T-cell (primary cell): ENCODE measurements at regions not wholly inside any gene's neighbourhood (a gene's known extent, or its start where the extent isn't known, plus 50 kb on each side); places are given as distances from the start of the nearest gene placed in this dataset.

Source experiments
- ATAC-seq, 4 experiments: fragments of 200-7000 bp in 3 of 4; fragments of 150-1000 bp in 1 of 4; cut with Tn5 transposase; replicated peaks in 1 of 4; 1 replicate in 3 of 4; 2 replicates in 1 of 4; pipeline ENCODE4 v1.10.0; 2021; ENCODE audit warnings: moderate library complexity in 3 of 4, mild to moderate bottlenecking in 2 of 4, moderate number of reproducible peaks in 1 of 4
- CTCF ChIA-PET, 2 donors: fragments of 300-600 bp; sonication (Branson Sonifier 250); formaldehyde crosslinking; loops; one replicate each; lab custom pipeline; 2022; ENCODE audit warnings: antibody characterized with exemption in 2 of 2; lab: Charles Lee
- POLR2A ChIA-PET, 2 donors: fragments of 300-600 bp; sonication (Branson Sonifier 250); formaldehyde crosslinking; loops; one replicate each; lab custom pipeline; 2022; ENCODE audit warnings: antibody characterized with exemption in 2 of 2; lab: Charles Lee
- DNase-seq, 35 experiments: peaks; one replicate each; pipeline versions ENCODE4 v3.0.0 to v3.0.0-alpha.2; 2013 to 2023
- H3K27ac ChIP-seq: one replicate; pipeline ENCODE4 v1.5.1; 2013; ENCODE audit warnings: low read length
- H3K27me3 ChIP-seq, 2 experiments: replicated peaks in 1 of 2; 1 replicate in 1 of 2; 2 replicates in 1 of 2; pipeline versions ENCODE4 v1.6.1 to v1.7.0; 2013; ENCODE audit warnings: low read length in 1 of 2, mixed read lengths in 1 of 2; ENCODE audit not compliant: control insufficient read depth in 2 of 2, insufficient read depth in 2 of 2; ENCODE audit errors: extremely low read depth in 1 of 2
- H3K36me3 ChIP-seq, 2 donors: 1 replicate in 1 of 2; 2 replicates in 1 of 2; pipeline versions ENCODE4 v1.6.1 to v1.7.0; 2013; ENCODE audit warnings: low read length in 1 of 2; ENCODE audit not compliant: control insufficient read depth in 2 of 2, insufficient read depth in 1 of 2; ENCODE audit errors: extremely low read depth in 1 of 2
- H3K4me1 ChIP-seq, 2 experiments: 1 replicate in 1 of 2; 2 replicates in 1 of 2; pipeline versions ENCODE4 v1.6.1 to v1.7.0; 2013; ENCODE audit warnings: low read length in 2 of 2, mixed read lengths in 1 of 2; ENCODE audit not compliant: insufficient read depth in 2 of 2, control insufficient read depth in 1 of 2; ENCODE audit errors: extremely low read depth in 1 of 2
- H3K4me3 ChIP-seq, 2 donors: 1 replicate in 1 of 2; 2 replicates in 1 of 2; pipeline versions ENCODE4 v1.5.1 to v1.7.0; 2013; ENCODE audit warnings: mild to moderate bottlenecking in 2 of 2, low read length in 1 of 2, moderate library complexity in 1 of 2; ENCODE audit not compliant: control insufficient read depth in 1 of 2; ENCODE audit errors: extremely low read depth in 1 of 2
- H3K9me3 ChIP-seq: 2 replicates; pipeline ENCODE4 v1.7.0; 2013
- H3K27ac Mint-ChIP-seq, 2 donors: one replicate each; pipeline ENCODE4 v1.8.0; 2020 to 2021; ENCODE audit warnings: mild to moderate bottlenecking in 2 of 2, mixed read lengths in 2 of 2
- H3K27me3 Mint-ChIP-seq, 2 donors: one replicate each; pipeline ENCODE4 v1.8.0; 2021 to 2022; ENCODE audit warnings: mixed read lengths in 2 of 2
- H3K36me3 Mint-ChIP-seq: one replicate; pipeline ENCODE4 v1.8.0; 2021; ENCODE audit warnings: mixed read lengths
- H3K4me1 Mint-ChIP-seq, 3 donors: one replicate each; pipeline ENCODE4 v1.8.0; 2020 to 2022; ENCODE audit warnings: mixed read lengths in 3 of 3, mild to moderate bottlenecking in 1 of 3
- H3K4me3 Mint-ChIP-seq, 3 donors: one replicate each; pipeline ENCODE4 v1.8.0; 2020 to 2022; ENCODE audit warnings: mild to moderate bottlenecking in 3 of 3, mixed read lengths in 3 of 3, moderate library complexity in 3 of 3
- H3K9me3 Mint-ChIP-seq, 3 donors: one replicate each; pipeline ENCODE4 v1.8.0; 2020 to 2022; ENCODE audit warnings: mixed read lengths in 3 of 3
- WGBS: methylation state at CpG from one replicate; pipeline ENCODE4 v1.1.5; 2013; ENCODE audit warnings: missing lambda C conversion rate; ENCODE audit not compliant: insufficient coverage; 5-methylcytosine and 5-hydroxymethylcytosine counted together

GRCh38 chr20:16170406-16170971, 402.8 kb downstream of the KIF16B start:
- no peak overlapping the region for H3K4me3 ChIP-seq
- DNase-seq: no peak
- no peaks in the 10 kb centered on the region for H3K36me3 Mint-ChIP-seq
- ATAC-seq: no peak
- H3K4me1 ChIP-seq: no peaks in the 10 kb centered on the region
- H3K4me3 Mint-ChIP-seq: no peak overlapping the region
- ChIA-PET POLR2A (no interaction called here), CTCF (no interaction called here)
- no peaks in the 10 kb centered on the region for H3K27me3 Mint-ChIP-seq
- peaks cover 0 to 3% of the 10 kb centered on the region in 2 experiments for H3K27me3 ChIP-seq
- no peaks in the 10 kb centered on the region for H3K9me3 ChIP-seq
- no peak overlapping the region for H3K27ac Mint-ChIP-seq
- no peaks in the 10 kb centered on the region for H3K4me1 Mint-ChIP-seq
- H3K36me3 ChIP-seq: no peaks in the 10 kb centered on the region
- H3K27ac ChIP-seq: no peak overlapping the region
- WGBS: 40% methylated on average over 1 of the region's 7 CpGs
- H3K9me3 Mint-ChIP-seq: peaks cover 0 to 4% (median 0%) of the 10 kb centered on the region in 3 donors

- no peaks in the 10 kb centered on the region for H3K36me3 ChIP-seq
- H3K4me3 Mint-ChIP-seq: no peak overlapping the region
- ATAC-seq: no peak
- H3K4me1 ChIP-seq: no peaks in the 10 kb centered on the region
- peaks cover 0 to 3% of the 10 kb centered on the region in 2 donors for H3K27me3 Mint-ChIP-seq
- no peak overlapping the region for H3K27ac ChIP-seq
- ChIA-PET POLR2A (no interaction called here), CTCF (no interaction called here)
- H3K4me3 ChIP-seq: no peak overlapping the region
- no CpG with 5 or more reads among the region's 2 CpGs for WGBS
- H3K27ac Mint-ChIP-seq: no peak overlapping the region
- DNase-seq: no peak
- H3K27me3 ChIP-seq: peaks cover 0 to 3% of the 10 kb centered on the region in 2 experiments
- peaks cover 0 to 12% (median 3%) of the 10 kb centered on the region in 3 donors for H3K9me3 Mint-ChIP-seq
- H3K9me3 ChIP-seq: no peaks in the 10 kb centered on the region
- H3K4me1 Mint-ChIP-seq: no peaks in the 10 kb centered on the region
- no peaks in the 10 kb centered on the region for H3K36me3 Mint-ChIP-seq
Observed at GRCh38 chr20:16167423-16168130, 405.7 kb downstream of the KIF16B start.

- Histone ChIP-seq H3K9me3 (no peaks in the 10 kb centered on the region), H3K4me3 (no peak overlapping the region), H3K27ac (no peak overlapping the region), H3K4me1 (no peaks in the 10 kb centered on the region), H3K27me3 (peaks cover 0 to 3% of the 10 kb centered on the region in 2 experiments), H3K36me3 (no peaks in the 10 kb centered on the region)
- DNase-seq (no peak), ATAC-seq (no peak)
- Mint-ChIP-seq H3K27ac (no peak overlapping the region), H3K4me3 (no peak overlapping the region), H3K36me3 (no peaks in the 10 kb centered on the region), H3K4me1 (no peaks in the 10 kb centered on the region), H3K9me3 (peaks cover 0 to 13% (median 3%) of the 10 kb centered on the region in 3 donors), H3K27me3 (peaks cover 0 to 3% of the 10 kb centered on the region in 2 donors)
- POLR2A ChIA-PET: no interaction called here
- CTCF ChIA-PET: no interaction called here
- no CpG with 5 or more reads among the region's 6 CpGs for WGBS
Observed at GRCh38 chr20:16166737-16167136, 406.5 kb downstream of the KIF16B start.

- ATAC-seq (no peak), DNase-seq (no peak)
- no peaks in the 10 kb centered on the region for H3K36me3 Mint-ChIP-seq
- Histone ChIP-seq H3K9me3 (no peaks in the 10 kb centered on the region), H3K27ac (no peak overlapping the region), H3K36me3 (no peaks in the 10 kb centered on the region), H3K4me3 (no peak overlapping the region), H3K4me1 (no peaks in the 10 kb centered on the region), H3K27me3 (no peaks in the 10 kb centered on the region)
- H3K27ac Mint-ChIP-seq: no peak overlapping the region
- H3K4me3 Mint-ChIP-seq: no peak overlapping the region
- ChIA-PET POLR2A (no interaction called here), CTCF (no interaction called here)
- no peaks in the 10 kb centered on the region for H3K27me3 Mint-ChIP-seq
- H3K9me3 Mint-ChIP-seq: peaks cover 3 to 28% (median 9%) of the 10 kb centered on the region in 3 donors
- 9% methylated on average over 2 of the region's 2 CpGs for WGBS
- no peaks in the 10 kb centered on the region for H3K4me1 Mint-ChIP-seq
Observed at GRCh38 chr20:16158976-16159286, 414.3 kb downstream of the KIF16B start.

GRCh38 chr20:16158090-16158975, 414.9 kb downstream of the KIF16B start:
- Histone ChIP-seq H3K27me3 (no peaks in the 10 kb centered on the region), H3K9me3 (no peaks in the 10 kb centered on the region), H3K4me3 (no peak overlapping the region), H3K27ac (no peak overlapping the region), H3K36me3 (no peaks in the 10 kb centered on the region), H3K4me1 (no peaks in the 10 kb centered on the region)
- no peaks in the 10 kb centered on the region for H3K4me1 Mint-ChIP-seq
- no peak overlapping the region for H3K4me3 Mint-ChIP-seq
- H3K27ac Mint-ChIP-seq: no peak overlapping the region
- WGBS: 65% methylated on average over 6 of the region's 11 CpGs
- H3K27me3 Mint-ChIP-seq: no peaks in the 10 kb centered on the region
- POLR2A ChIA-PET: no interaction called here
- DNase-seq (no peak), ATAC-seq (no peak)
- no peaks in the 10 kb centered on the region for H3K36me3 Mint-ChIP-seq
- CTCF ChIA-PET: no interaction called here
- H3K9me3 Mint-ChIP-seq: peaks cover 5 to 28% (median 11%) of the 10 kb centered on the region in 3 donors

GRCh38 chr20:16147916-16148315, 425.3 kb downstream of the KIF16B start:
- DNase-seq: no peak
- Histone ChIP-seq H3K27me3 (no peaks in the 10 kb centered on the region), H3K36me3 (no peaks in the 10 kb centered on the region), H3K4me3 (no peak overlapping the region), H3K27ac (no peak overlapping the region), H3K9me3 (no peaks in the 10 kb centered on the region), H3K4me1 (no peaks in the 10 kb centered on the region)
- Mint-ChIP-seq H3K27me3 (no peaks in the 10 kb centered on the region), H3K9me3 (peaks cover 14 to 23% (median 22%) of the 10 kb centered on the region in 3 donors), H3K4me3 (no peak overlapping the region), H3K27ac (no peak overlapping the region), H3K4me1 (no peaks in the 10 kb centered on the region), H3K36me3 (no peaks in the 10 kb centered on the region)
- ChIA-PET CTCF (no interaction called here), POLR2A (no interaction called here)
- WGBS: 86% methylated on average over 1 of the region's 2 CpGs
- no peak for ATAC-seq
